Astrocyte of the cerebellum (primary cell): ENCODE measurements at regions not wholly inside any gene's neighbourhood (a gene's known extent, or its start where the extent isn't known, plus 50 kb on each side); places are given as distances from the start of the nearest gene placed in this dataset.

Experiments used
- DNase-seq: peaks from one replicate; pipeline ENCODE4 v3.0.0-alpha.2; 2011; ENCODE audit warnings: low read depth
- H3K4me3 ChIP-seq: 2 replicates; pipeline ENCODE4 v1.5.1; 2011; ENCODE audit warnings: mild to moderate bottlenecking, low read depth, low read length, moderate library complexity
- in situ Hi-C: cut with HindIII; loops from 2 replicates; pipeline ENCODE4 v1.10.0; 2017; ENCODE audit warnings: low sequenced_read_pairs
- TF ChIP-seq, protein P1 (sequence below): IDR thresholded peaks from 2 replicates; pipeline ENCODE4 v1.5.1; 2012; ENCODE audit warnings: low read length, low read depth, moderate library complexity, mild to moderate bottlenecking; ENCODE audit errors: missing control alignments

GRCh38 chr11:80355251-80355650, 914.4 kb upstream of the TENM4 start:
- TF ChIP-seq, protein P1, sequence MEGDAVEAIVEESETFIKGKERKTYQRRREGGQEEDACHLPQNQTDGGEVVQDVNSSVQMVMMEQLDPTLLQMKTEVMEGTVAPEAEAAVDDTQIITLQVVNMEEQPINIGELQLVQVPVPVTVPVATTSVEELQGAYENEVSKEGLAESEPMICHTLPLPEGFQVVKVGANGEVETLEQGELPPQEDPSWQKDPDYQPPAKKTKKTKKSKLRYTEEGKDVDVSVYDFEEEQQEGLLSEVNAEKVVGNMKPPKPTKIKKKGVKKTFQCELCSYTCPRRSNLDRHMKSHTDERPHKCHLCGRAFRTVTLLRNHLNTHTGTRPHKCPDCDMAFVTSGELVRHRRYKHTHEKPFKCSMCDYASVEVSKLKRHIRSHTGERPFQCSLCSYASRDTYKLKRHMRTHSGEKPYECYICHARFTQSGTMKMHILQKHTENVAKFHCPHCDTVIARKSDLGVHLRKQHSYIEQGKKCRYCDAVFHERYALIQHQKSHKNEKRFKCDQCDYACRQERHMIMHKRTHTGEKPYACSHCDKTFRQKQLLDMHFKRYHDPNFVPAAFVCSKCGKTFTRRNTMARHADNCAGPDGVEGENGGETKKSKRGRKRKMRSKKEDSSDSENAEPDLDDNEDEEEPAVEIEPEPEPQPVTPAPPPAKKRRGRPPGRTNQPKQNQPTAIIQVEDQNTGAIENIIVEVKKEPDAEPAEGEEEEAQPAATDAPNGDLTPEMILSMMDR, result no peak
- no peak overlapping the region for H3K4me3 ChIP-seq
- DNase-seq, result no peak
- in situ Hi-C loops, result loop anchor here (5.0 kb wide), 1 partner anchor 33 kb away; no protein-coding TSS in a partner anchor

DNA sequence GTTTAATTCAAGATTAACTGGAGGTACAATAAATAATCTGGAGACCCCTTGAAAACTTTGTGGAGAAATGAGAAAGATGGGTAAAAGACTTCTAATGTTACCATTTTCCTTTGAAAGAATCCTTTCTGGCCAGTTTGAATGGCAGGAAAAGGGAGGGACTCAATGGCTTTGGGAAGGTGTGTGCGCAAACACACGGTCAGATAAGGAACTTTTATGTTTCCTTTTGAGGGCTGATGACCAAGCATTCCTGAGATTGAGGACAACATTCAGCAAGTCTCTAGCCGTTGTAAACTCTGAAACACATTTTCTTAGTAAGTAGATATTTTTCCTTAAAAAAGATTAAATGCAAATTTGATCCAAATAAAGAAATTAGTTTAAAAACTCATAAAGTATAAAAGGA, 909.7 kb upstream of the TENM4 start:
- no peak for DNase-seq
- TF ChIP-seq, protein P1, result no peak
- H3K4me3 ChIP-seq, result no peak overlapping the region
- in situ Hi-C loops, result no loop called here

DNA sequence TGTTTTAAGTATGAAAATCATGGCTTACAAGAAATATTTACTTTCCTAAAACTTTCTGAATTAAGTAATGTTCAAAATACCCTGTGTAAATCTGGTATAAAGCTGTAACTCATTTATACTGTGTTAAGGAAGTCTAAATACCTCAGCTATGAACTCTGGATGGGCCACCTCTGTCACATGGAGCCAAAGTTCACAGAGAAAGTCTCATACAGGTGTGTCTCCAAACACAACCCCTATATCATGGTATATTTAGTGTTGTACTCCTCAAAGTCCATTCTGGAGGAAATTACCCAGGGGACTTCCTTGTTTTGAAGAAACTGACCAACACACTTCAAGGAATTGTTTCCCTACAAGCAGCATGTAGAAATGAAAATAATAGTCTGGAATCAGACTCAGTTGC, 909.2 kb upstream of the TENM4 start:
- DNase-seq, result no peak
- H3K4me3 ChIP-seq, result no peak overlapping the region
- in situ Hi-C loops, result no loop called here
- TF ChIP-seq, protein P1, result no peak

DNA sequence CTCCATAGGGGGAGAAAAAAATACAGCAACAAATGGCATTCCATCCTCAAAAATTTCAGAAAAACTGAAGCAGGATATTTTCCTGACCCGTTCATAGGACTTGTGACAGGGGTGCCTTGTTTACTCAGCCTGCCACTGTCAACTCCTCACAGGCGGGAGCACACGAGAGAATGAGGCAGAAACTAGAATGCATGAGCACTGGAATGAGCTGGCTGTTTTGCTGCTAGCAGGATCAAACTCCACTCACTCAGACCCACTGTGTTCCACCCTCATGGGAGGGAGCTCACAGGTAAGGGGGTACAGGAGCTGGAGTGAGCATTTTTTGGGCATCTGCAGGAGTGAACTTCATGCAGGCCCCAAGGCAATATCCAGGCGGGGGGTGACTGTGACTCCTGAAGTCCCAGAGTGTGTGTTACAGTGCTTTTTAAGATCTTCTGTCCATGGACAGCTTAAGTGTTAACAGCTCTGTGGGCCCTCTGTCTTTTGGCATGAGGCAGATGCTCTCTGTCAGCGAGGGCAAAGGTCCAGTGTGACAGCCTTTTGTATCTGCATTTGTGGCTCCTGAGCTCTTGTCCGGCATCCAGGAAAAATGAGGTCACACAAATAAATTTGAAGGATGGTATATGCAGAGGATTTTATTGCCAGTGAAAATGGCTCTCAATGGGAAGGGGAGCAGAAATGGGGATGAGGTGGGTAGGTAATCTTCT, 905.7 kb upstream of the TENM4 start:
- no peak overlapping the region for H3K4me3 ChIP-seq
- in situ Hi-C loops, result no loop called here
- TF ChIP-seq, protein P1, result no peak
- DNase-seq, result no peak

- H3K4me3 ChIP-seq, result no peak overlapping the region
- TF ChIP-seq, protein P1, result no peak
- in situ Hi-C loops, result no loop called here
- no peak for DNase-seq
These were observed 902.6 kb upstream of the TENM4 start for GRCh38 chr11:80343436-80343835.

DNA sequence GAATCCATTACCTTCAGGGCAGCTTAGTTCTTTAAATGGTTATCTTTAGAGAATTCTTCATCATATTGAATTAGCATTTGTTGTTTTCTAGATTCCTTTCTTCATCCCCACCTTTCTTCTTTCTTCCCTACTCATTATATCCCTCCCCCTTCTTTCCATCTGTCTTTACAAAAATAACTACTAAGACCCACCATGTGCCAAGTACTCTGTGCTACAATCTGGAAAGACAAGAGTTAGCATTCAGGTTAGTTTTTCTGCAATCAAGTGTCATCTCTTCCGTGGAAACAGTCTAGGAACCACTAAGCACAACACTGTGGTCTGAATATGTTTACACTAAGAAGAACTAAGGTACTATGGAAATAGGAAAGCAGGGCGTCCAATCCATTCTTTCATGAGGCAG, 897.4 kb upstream of the TENM4 start:
- TF ChIP-seq, protein P1, result no peak
- in situ Hi-C loops, result no loop called here
- no peak for DNase-seq
- H3K4me3 ChIP-seq, result no peak overlapping the region
